IPS DF 19.7 (cell line): ENCODE measurements at regions not wholly inside any gene's neighbourhood (a gene's known extent, or its start where the extent isn't known, plus 50 kb on each side); places are given as distances from the start of the nearest gene placed in this dataset.
"Not testable (repeated sequence)": the region's sequence is repeated elsewhere in the genome, so short reads cannot be mapped to it uniquely, and the experiment has no call there.

Experiments used
- DNase-seq: peaks from one replicate; pipeline ENCODE4 v3.0.0-alpha.2; 2013; ENCODE audit warnings: low read depth, low spot score

DNA sequence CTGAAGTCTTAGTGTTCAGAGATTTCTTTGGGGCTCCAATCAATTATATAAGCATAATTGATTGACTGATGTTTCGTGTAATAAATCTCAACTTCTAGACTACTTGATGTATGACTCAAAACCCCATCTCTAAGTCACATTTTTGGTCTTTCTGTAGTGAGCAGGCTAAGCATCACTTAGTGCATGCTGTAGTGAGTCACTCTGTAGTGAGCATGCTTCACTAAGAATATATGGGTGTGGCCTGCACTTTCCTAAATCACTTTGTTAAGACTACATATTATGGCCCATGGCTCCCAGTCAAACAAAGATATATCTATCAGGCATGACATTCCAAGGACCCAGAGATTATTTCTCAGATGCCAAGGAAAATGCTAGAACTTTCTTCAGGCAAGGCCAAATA is 909.4 kb upstream of the LRFN5 start:
- no peak for DNase-seq

GRCh38 chr14:40694023-40694422 is 912.7 kb upstream of the LRFN5 start:
- no peak for DNase-seq

GRCh38 chr14:40691066-40691465 is 915.6 kb upstream of the LRFN5 start:
- DNase-seq = no peak

DNA sequence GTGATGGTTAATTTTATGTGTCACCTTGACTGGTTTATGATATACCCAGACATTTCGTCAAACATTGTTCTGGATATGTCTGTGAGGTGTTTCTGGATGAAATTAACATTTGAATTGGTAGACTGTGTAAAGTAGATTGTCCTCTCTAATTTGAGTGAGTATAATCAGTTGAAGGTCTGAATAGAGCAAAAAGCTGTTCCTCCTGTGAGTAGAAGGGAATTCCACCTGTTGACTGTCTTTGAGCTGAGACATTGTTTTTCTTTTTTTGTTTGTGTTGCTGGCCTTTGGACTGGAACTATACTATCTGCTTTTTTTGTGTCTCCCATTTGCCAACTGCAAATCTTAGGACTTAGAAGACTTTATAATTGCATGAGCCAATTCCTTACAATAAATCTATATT is 920.9 kb upstream of the LRFN5 start:
- no peak for DNase-seq

GRCh38 chr14:40684328-40684727 is 922.3 kb upstream of the LRFN5 start:
- no peak for DNase-seq

- no peak for DNase-seq
These were observed 924.4 kb upstream of the LRFN5 start for GRCh38 chr14:40682131-40682913.

DNA sequence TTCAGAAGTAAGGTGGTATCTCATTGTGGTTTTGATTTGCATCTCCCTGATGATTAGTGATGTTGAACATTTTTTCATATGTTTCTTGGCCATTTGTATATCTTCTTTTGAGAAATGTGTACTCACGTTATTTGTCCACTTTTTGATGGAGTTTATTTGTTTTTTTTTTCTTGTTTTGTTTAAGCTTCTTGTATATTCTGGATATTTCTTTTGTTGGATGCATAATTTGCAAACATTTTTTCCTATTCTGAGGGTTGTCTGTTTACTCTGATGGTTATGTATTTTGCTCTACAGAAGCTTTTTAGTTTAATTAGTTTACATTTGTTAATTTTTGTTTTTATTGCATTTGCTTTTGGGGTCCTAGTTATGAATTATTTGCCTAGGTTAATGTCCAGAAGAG is 927.4 kb upstream of the LRFN5 start:
- DNase-seq = no peak

- DNase-seq = not testable (repeated sequence)
These were observed 929.5 kb upstream of the LRFN5 start for GRCh38 chr14:40677206-40677605.

- no peak for DNase-seq
These were observed 932.2 kb upstream of the LRFN5 start for GRCh38 chr14:40674502-40674901.

DNA sequence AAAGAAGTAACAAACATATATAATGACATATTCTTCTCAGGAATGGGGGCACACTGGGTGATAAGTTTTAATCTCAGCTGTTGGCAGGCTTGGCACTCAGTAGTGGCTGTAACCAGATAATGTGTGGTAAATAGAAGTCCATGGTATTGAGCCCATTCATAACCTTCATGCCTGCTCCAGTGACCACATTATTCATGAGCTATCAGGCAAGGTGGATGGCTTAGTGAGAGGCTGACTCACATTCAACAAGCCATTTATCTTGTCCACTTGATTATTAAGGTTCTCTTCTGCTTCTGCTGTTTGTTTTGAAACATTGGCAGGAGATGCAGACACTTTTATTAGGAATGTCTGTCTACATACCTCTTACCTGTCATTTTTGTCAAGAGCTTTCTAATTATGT is 950.4 kb upstream of the LRFN5 start:
- DNase-seq = no peak

- DNase-seq = no peak
These were observed 954.5 kb upstream of the LRFN5 start for GRCh38 chr14:40652089-40652691.

GRCh38 chr14:40630471-40630870 is 976.2 kb upstream of the LRFN5 start:
- DNase-seq = no peak

DNA sequence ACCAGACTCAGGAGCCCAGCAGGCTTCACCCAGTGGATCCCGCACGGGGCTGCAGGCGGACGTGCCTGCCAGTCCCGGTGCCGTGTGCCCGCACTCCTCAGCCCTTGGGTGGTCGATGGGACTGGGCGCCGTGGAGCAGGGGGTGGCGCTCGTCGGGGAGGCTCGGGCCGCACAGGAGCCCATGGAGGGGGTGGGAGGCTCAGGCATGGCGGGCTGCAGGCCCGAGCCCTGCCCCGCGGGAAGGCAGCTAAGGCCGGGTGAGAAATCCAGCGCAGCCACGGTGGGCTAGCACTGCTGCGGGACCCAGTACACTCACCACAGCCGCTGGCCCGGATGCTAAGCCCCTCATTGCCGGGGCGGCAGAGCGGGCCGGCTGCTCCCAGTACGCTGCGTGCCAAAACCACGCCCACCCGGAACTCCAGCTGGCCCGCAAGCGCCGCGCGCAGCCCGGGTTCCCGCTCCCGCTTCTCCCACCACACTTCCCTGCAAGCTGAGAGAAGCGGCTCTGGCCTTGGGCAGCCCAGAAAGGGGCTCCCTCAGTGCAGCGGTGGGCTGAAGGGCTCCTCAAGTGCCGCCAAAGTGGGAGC is 977.0 kb upstream of the LRFN5 start:
- DNase-seq = not testable (repeated sequence)

DNA sequence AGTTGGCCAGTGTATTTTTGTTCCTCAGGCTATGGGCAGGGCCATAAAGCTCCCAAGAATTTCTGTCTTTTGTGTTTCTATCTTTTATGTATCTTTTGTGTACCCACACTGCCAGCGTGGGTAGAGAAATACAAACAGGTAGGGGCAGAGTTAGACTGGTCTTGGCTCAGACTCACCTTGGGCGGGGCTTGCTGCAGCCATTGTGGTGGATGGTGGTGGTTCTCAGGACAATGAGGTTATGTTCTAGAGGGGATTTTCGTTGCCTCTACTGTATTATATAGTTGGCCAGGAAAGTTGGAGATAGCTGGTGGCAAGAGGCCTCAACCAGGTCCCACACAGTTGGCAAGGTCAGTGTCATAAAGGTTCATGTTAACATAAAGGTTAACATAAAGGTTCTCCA is 977.5 kb upstream of the LRFN5 start:
- DNase-seq = no peak

- DNase-seq = no peak
These were observed 983.0 kb upstream of the LRFN5 start for GRCh38 chr14:40623643-40624042.

DNA sequence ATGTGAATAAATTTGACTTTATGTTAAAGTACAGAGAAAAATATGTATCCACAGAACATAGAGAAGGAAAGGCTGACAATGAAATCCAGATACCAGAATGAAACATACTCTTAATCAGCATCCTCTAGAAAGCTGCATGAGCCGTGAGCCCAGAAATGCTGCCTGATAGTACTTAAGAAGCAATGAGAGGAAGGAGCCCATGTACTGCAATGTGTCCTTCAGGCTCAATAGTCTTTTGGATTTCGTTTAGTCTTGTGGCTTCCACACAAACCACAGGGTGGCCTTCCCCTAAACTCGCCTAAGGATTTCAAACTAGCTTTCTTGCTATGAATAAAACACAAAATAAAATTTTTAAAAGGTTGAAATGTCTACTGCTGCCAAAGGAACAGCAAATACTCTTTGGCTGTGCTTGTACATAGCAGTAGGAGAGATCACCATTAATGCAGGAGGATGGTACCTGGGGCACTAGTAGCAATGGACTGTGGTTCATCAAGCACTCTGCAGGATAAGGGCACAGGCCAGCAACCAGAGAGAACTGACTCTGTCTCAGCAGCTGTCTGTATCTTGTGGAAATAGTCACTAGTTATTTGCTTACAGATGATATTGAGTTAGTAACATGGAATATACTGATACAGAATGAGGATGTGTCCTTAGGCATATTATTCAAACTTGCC is 988.3 kb upstream of the LRFN5 start:
- no peak for DNase-seq

DNA sequence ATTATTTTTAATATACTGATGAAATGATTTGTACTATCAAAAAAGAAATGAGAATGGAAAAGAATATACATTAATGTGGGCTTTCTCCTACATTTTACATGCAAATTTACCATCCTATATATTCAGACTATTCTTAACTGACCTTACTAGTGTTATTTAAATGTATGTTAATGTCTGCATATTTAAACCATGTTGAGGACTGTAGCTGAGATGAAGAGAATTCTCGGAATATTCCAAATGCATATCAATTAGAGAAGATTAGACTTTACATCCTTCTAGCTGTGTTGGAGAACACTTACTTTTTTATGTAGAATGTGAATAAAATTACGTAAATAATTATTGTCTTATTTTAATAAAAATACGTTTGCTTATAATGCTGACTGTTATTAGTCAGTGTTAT is 990.1 kb upstream of the LRFN5 start:
- DNase-seq = no peak

DNA sequence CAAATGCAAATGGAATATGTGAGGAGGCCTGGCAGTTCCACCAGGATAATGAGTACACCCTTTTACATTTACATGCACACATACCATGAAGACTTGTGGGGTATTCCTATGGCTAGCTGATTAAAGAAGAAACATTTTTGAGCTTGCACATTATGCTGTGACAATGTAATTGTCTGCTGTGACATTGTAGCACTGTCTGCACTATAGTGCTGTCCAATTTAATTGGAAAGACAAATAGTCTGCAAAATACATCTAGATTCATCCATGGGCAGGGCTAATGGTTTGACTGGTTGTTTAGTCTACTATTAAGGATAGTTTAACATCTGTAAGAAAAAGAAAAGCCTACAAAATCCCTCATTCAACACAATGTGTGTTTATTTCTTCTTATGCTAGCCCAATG is 1005.6 kb upstream of the LRFN5 start:
- DNase-seq = no peak

- no peak for DNase-seq
These were observed 1007.0 kb upstream of the LRFN5 start for GRCh38 chr14:40599725-40600124.

GRCh38 chr14:40581264-40581663 is 1025.4 kb upstream of the LRFN5 start:
- no peak for DNase-seq

DNA sequence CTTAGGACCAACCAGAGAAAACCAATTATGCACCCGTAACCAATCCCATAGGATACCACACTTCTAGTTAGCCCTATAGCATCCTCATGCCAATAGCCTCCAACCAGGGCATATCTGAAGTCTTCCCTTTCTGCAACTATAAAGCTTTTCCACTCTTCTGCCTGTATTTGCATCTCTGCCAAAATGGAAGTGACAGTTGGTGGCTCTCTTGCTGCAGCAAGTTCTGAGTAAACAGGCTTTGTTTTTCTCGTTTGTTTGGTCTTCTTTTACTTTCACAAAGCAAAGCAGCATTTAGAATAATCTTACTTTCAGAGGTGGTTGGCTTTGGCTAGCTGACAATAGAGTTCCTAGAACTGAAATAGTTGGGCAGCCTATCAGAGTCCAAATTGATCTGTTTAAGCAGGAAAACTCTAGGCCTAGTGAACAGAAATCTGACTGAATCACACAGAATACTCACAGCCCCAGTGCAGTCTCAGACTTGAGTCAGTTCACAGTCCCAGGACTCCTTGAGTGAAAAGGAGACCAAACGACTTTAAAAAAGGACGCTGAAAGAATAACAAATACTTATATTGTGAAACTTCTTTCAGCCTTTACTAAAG is 1029.7 kb upstream of the LRFN5 start:
- no peak for DNase-seq

- DNase-seq = no peak
These were observed 1031.9 kb upstream of the LRFN5 start for GRCh38 chr14:40574780-40575179.
